Muscle of arm (tissue), 1 donor: ENCODE measurements at regions not wholly inside any gene's neighbourhood (a gene's known extent, or its start where the extent isn't known, plus 50 kb on each side); places are given as distances from the start of the nearest gene placed in this dataset.

ENCODE experiments used
- DNase-seq: peaks from one replicate; pipeline ENCODE4 v3.0.0-alpha.2; 2013

- no peak for DNase-seq
Measured at GRCh38 chr18:73235491-73235890, 367.7 kb upstream of the NETO1 start.

GRCh38 chr18:73232933-73233332, 365.1 kb upstream of the NETO1 start:
- DNase-seq, result no peak

- DNase-seq, result no peak
Measured at GRCh38 chr18:73220663-73221062, 352.9 kb upstream of the NETO1 start.

GRCh38 chr18:73218293-73218692, 350.5 kb upstream of the NETO1 start:
- DNase-seq, result no peak

- no peak for DNase-seq
Measured at GRCh38 chr18:73214970-73215369, 347.2 kb upstream of the NETO1 start.

GRCh38 chr18:73212442-73212841, 344.7 kb upstream of the NETO1 start:
- no peak for DNase-seq

GRCh38 chr18:73201940-73202339, 334.2 kb upstream of the NETO1 start:
- DNase-seq, result no peak

GRCh38 chr18:73199151-73199550, 331.4 kb upstream of the NETO1 start:
- DNase-seq, result no peak

GRCh38 chr18:73189718-73190117, 321.9 kb upstream of the NETO1 start:
- no peak for DNase-seq

- DNase-seq, result no peak
Measured at GRCh38 chr18:73168236-73168635, 300.4 kb upstream of the NETO1 start.

GRCh38 chr18:73164430-73164829, 296.6 kb upstream of the NETO1 start:
- DNase-seq, result no peak

GRCh38 chr18:73163236-73163635, 295.4 kb upstream of the NETO1 start:
- DNase-seq, result no peak

GRCh38 chr18:73156117-73156516, 288.3 kb upstream of the NETO1 start:
- no peak for DNase-seq

GRCh38 chr18:73153271-73153670, 285.5 kb upstream of the NETO1 start:
- no peak for DNase-seq

- DNase-seq, result no peak
Measured at GRCh38 chr18:73151086-73151485, 283.3 kb upstream of the NETO1 start.

- DNase-seq, result no peak
Measured at GRCh38 chr18:73150199-73150598, 282.4 kb upstream of the NETO1 start.

- DNase-seq, result no peak
Measured at GRCh38 chr18:73147590-73147989, 279.8 kb upstream of the NETO1 start.

GRCh38 chr18:73144030-73144429, 276.2 kb upstream of the NETO1 start:
- DNase-seq, result no peak

GRCh38 chr18:73136134-73136533, 268.3 kb upstream of the NETO1 start:
- no peak for DNase-seq

GRCh38 chr18:73124175-73124574, 256.4 kb upstream of the NETO1 start:
- no peak for DNase-seq

GRCh38 chr18:73121207-73121606, 253.4 kb upstream of the NETO1 start:
- no peak for DNase-seq

- DNase-seq, result no peak
Measured at GRCh38 chr18:73120626-73121025, 252.8 kb upstream of the NETO1 start.

- no peak for DNase-seq
Measured at GRCh38 chr18:73119574-73119973, 251.8 kb upstream of the NETO1 start.

- DNase-seq, result no peak
Measured at GRCh38 chr18:73118121-73118816, 250.5 kb upstream of the NETO1 start.
